Fibroblast of lung (primary cell): ENCODE measurements at regions not wholly inside any gene's neighbourhood (a gene's known extent, or its start where the extent isn't known, plus 50 kb on each side); places are given as distances from the start of the nearest gene placed in this dataset.

Experiments
- CTCF ChIP-seq, 2 donors: IDR thresholded peaks in 1 of 2; conservative IDR thresholded peaks in 1 of 2; 1 replicate in 1 of 2; 2 replicates in 1 of 2; pipeline ENCODE4 v1.5.1; 2011 to 2012; ENCODE audit warnings: low read length in 2 of 2, control low read depth in 1 of 2, inconsistent platforms in 1 of 2, low read depth in 1 of 2, mild to moderate bottlenecking in 1 of 2
- EZH2 ChIP-seq: IDR thresholded peaks from 2 replicates; pipeline ENCODE4 v1.5.1; 2012; ENCODE audit warnings: low read length, control low read depth, mild to moderate bottlenecking; ENCODE audit errors: missing control alignments

DNA sequence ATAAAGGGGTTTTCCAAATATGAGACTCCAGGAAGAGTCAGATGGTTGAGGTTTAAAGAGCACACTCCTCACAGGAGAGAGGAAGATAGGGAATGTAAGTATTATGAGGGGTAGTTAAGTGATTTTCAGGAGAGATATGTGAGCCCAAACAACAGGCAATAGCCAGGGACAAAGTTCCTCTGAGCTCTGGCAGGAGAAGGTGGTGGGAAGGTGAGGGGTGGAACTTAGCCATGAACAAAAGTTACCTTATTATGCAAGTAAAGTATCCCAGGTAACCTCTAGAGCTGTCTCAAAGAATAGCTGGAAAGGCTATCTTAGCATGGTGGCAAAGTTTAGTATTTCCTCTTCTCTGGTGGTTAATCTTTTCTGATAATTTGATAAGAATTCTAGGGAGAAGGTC is 450.5 kb upstream of the PTPRD start:
- TF ChIP-seq EZH2 (no peak), CTCF (conservative IDR thresholded peaks at IDR 0.05 in 1 of 2, IDR thresholded peaks at IDR 0.05 in 1 of 2; ENCODE audit: low read depth in 1 of 2, low read length in 2 of 2) (no peak)
